ENCODE measurements at regions not wholly inside any gene's neighbourhood (a gene's known extent, or its start where the extent isn't known, plus 50 kb on each side); places are given as distances from the start of the nearest gene placed in this dataset.

- no peak for TF ChIP-seq CTCF (IDR thresholded peaks at IDR 0.05)
- TF ChIP-seq POLR2A (IDR thresholded peaks at IDR 0.05) = no peak
Measured at GRCh38 chr11:33622806-33623205, 77.8 kb downstream of the C11orf91 start.
